NCI-H524 treated with DMSO at 0.1 percent for 48 hours (cell line): ENCODE measurements at regions not wholly inside any gene's neighbourhood (a gene's known extent, or its start where the extent isn't known, plus 50 kb on each side); places are given as distances from the start of the nearest gene placed in this dataset.
A peak's percentile ranks its signal among the peaks of the same experiment; 100 is the strongest.
"Not testable (repeated sequence)": the region's sequence is repeated elsewhere in the genome, so short reads cannot be mapped to it uniquely, and the experiment has no call there.

Experiments used
- DNase-seq: peaks from one replicate; lab custom pipeline; 2025; lab: John Stamatoyannopoulos, UW

- no peak for DNase-seq
Observed at GRCh38 chr6:169862043-169862891, 110.8 kb downstream of the ERMARD start.

GRCh38 chr6:169861431-169862042 is 110.1 kb downstream of the ERMARD start:
- no peak for DNase-seq

GRCh38 chr6:169859978-169860703 is 108.7 kb downstream of the ERMARD start:
- no peak for DNase-seq

GRCh38 chr6:169859401-169859977 is 108.1 kb downstream of the ERMARD start:
- DNase-seq: no peak

- no peak for DNase-seq
Observed at GRCh38 chr6:169858935-169859351, 107.5 kb downstream of the ERMARD start.

GRCh38 chr6:169858293-169858934 is 107.0 kb downstream of the ERMARD start:
- no peak for DNase-seq

- DNase-seq: no peak
Observed at GRCh38 chr6:169857343-169858292, 106.2 kb downstream of the ERMARD start.

GRCh38 chr6:169856442-169857342 is 105.3 kb downstream of the ERMARD start:
- DNase-seq: not testable (repeated sequence)

- no peak for DNase-seq
Observed at GRCh38 chr6:169854813-169855212, 103.4 kb downstream of the ERMARD start.

GRCh38 chr6:169854083-169854725 is 102.8 kb downstream of the ERMARD start:
- DNase-seq: no peak

- DNase-seq: no peak
Observed at GRCh38 chr6:169853196-169854082, 102.0 kb downstream of the ERMARD start.

GRCh38 chr6:169852504-169853195 is 101.2 kb downstream of the ERMARD start:
- no peak for DNase-seq

- DNase-seq: peak; percentile 25
Observed at GRCh38 chr6:169851641-169852503, 100.5 kb downstream of the ERMARD start.

- no peak for DNase-seq
Observed at GRCh38 chr6:169850746-169851145, 99.3 kb downstream of the ERMARD start.

- no peak for DNase-seq
Observed at GRCh38 chr6:169850154-169850553, 98.7 kb downstream of the ERMARD start.

GRCh38 chr6:169849396-169849795 is 98.0 kb downstream of the ERMARD start:
- no peak for DNase-seq

GRCh38 chr6:169848946-169849345 is 97.5 kb downstream of the ERMARD start:
- no peak for DNase-seq
